SK-N-SH (cell line): ENCODE measurements at regions not wholly inside any gene's neighbourhood (a gene's known extent, or its start where the extent isn't known, plus 50 kb on each side); places are given as distances from the start of the nearest gene placed in this dataset.

Experiments
- CTCF ChIP-seq: fragments of 200-600 bp; sonication (generic); IDR thresholded peaks from 2 replicates; pipeline ENCODE4 v1.6.1; 2017; ENCODE audit warnings: antibody characterized with exemption, mild to moderate bottlenecking, moderate library complexity
- EP300 ChIP-seq, 2 experiments: IDR thresholded peaks; 2 replicates each; pipeline versions ENCODE4 v1.4.0 to v1.6.1; 2012; ENCODE audit warnings: borderline replicate concordance in 1 of 2, low read depth in 1 of 2, low read length in 1 of 2
- FOXJ3 ChIP-seq: sonication (generic); formaldehyde crosslinking; IDR thresholded peaks from 2 replicates; pipeline ENCODE4 v1.5.1; 2020; ENCODE audit warnings: mild to moderate bottlenecking, missing genetic modification reagents
- MAX ChIP-seq: IDR thresholded peaks from 2 replicates; pipeline ENCODE4 v1.4.0; 2012; ENCODE audit warnings: low read depth
- NRF1 ChIP-seq: IDR thresholded peaks from 2 replicates; pipeline ENCODE4 v1.6.1; 2012; ENCODE audit warnings: low read depth, mild to moderate bottlenecking, low read length
- POLR2AphosphoS5 ChIP-seq: IDR thresholded peaks from 2 replicates; pipeline ENCODE4 v1.6.1; 2012; ENCODE audit warnings: low read depth, low read length
- RAD21 ChIP-seq: IDR thresholded peaks from 2 replicates; pipeline ENCODE4 v1.6.1; 2012; ENCODE audit warnings: mild to moderate bottlenecking, low read length
- REST ChIP-seq: IDR thresholded peaks from 2 replicates; pipeline ENCODE4 v1.6.1; 2012; ENCODE audit warnings: mild to moderate bottlenecking, low read depth, low read length, moderate library complexity
- SIN3A ChIP-seq: IDR thresholded peaks from 2 replicates; pipeline ENCODE4 v1.6.1; 2012; ENCODE audit warnings: low read depth, mild to moderate bottlenecking, low read length, moderate library complexity, borderline replicate concordance
- SMC3 ChIP-seq: IDR thresholded peaks from 2 replicates; pipeline ENCODE4 v1.6.1; 2012; ENCODE audit warnings: low read depth, low read length, improper control_type of control experiment
- TEAD4 ChIP-seq: IDR thresholded peaks from 2 replicates; pipeline ENCODE4 v1.4.0; 2012; ENCODE audit warnings: mild to moderate bottlenecking, borderline replicate concordance; ENCODE audit not compliant: insufficient read depth
- USF1 ChIP-seq: IDR thresholded peaks from 2 replicates; pipeline ENCODE4 v1.4.0; 2012; ENCODE audit warnings: low read depth, borderline replicate concordance
- YY1 ChIP-seq: IDR thresholded peaks from 2 replicates; pipeline ENCODE4 v1.4.0; 2012; ENCODE audit warnings: low read depth, mild to moderate bottlenecking

GRCh38 chr4:166414431-166414830 is 541.4 kb downstream of the TLL1 start:
- TF ChIP-seq CTCF (no peak), SIN3A (no peak), SMC3 (no peak), USF1 (no peak), FOXJ3 (CRISPR knock-in tag) (no peak), MAX (no peak), EP300 (IDR thresholded peaks at IDR 0.05; ENCODE audit: borderline replicate concordance in 1 of 2, low read depth in 1 of 2, low read length in 1 of 2) (no peak), REST (no peak), NRF1 (no peak), TEAD4 (no peak), RAD21 (no peak), POLR2AphosphoS5 (no peak), YY1 (no peak)
